ENCODE measurements at regions not wholly inside any gene's neighbourhood (a gene's known extent, or its start where the extent isn't known, plus 50 kb on each side); places are given as distances from the start of the nearest gene placed in this dataset.

- TF ChIP-seq CTCF (IDR thresholded peaks at IDR 0.05) = no peak
- TF ChIP-seq JUND (IDR thresholded peaks at IDR 0.05) = no peak
- no peak for TF ChIP-seq POLR2AphosphoS5 (IDR thresholded peaks at IDR 0.05; ENCODE audit: low read depth, low read length)
- no peak for TF ChIP-seq RAD21 (IDR thresholded peaks at IDR 0.05; ENCODE audit: low read length)
- no peak for TF ChIP-seq RCOR1 (IDR thresholded peaks at IDR 0.05; ENCODE audit: low read length)
- TF ChIP-seq YY1 (IDR thresholded peaks at IDR 0.05; ENCODE audit: low read depth) = no peak
- TF ChIP-seq PBX3 (IDR thresholded peaks at IDR 0.05) = no peak
- TF ChIP-seq NRF1 (IDR thresholded peaks at IDR 0.05; ENCODE audit: low read depth, low read length) = no peak
- no peak for TF ChIP-seq MXI1 (IDR thresholded peaks at IDR 0.05; ENCODE audit: low read depth, low read length)
- TF ChIP-seq CHD2 (IDR thresholded peaks at IDR 0.05; ENCODE audit: low read length, partially characterized antibody) = no peak
- no peak for TF ChIP-seq RFX5 (IDR thresholded peaks at IDR 0.05; ENCODE audit: low read length)
- no peak for TF ChIP-seq USF2 (IDR thresholded peaks at IDR 0.05; ENCODE audit: borderline replicate concordance, low read depth, low read length)
- TF ChIP-seq EZH2phosphoT487 (IDR thresholded peaks at IDR 0.05; ENCODE audit: borderline replicate concordance, low read depth) = no peak
Observed at GRCh38 chr15:94925680-94926079, 694.3 kb downstream of the MCTP2 start.
